ENCODE measurements at regions not wholly inside any gene's neighbourhood (a gene's known extent, or its start where the extent isn't known, plus 50 kb on each side); places are given as distances from the start of the nearest gene placed in this dataset.

GRCh38 chr9:82673919-82674318 is 389.0 kb downstream of the RASEF start:
- no peak for DNase-seq

- no peak for DNase-seq
Observed at GRCh38 chr9:82675102-82675501, 387.8 kb downstream of the RASEF start.

GRCh38 chr9:82675605-82676004 is 387.3 kb downstream of the RASEF start:
- DNase-seq: no peak

GRCh38 chr9:82677086-82677485 is 385.9 kb downstream of the RASEF start:
- DNase-seq: no peak

- DNase-seq: no peak
Observed at GRCh38 chr9:82679472-82679871, 383.5 kb downstream of the RASEF start.

GRCh38 chr9:82680179-82680935 is 382.6 kb downstream of the RASEF start:
- no peak for DNase-seq

GRCh38 chr9:82681809-82682208 is 381.1 kb downstream of the RASEF start:
- DNase-seq: no peak

- no peak for DNase-seq
Observed at GRCh38 chr9:82682431-82682830, 380.5 kb downstream of the RASEF start.

- DNase-seq: no peak
Observed at GRCh38 chr9:82695704-82696103, 367.2 kb downstream of the RASEF start.

- DNase-seq: no peak
Observed at GRCh38 chr9:82706786-82707185, 356.2 kb downstream of the RASEF start.

- DNase-seq: no peak
Observed at GRCh38 chr9:82716821-82717220, 346.1 kb downstream of the RASEF start.

GRCh38 chr9:82720515-82720914 is 342.4 kb downstream of the RASEF start:
- DNase-seq: no peak

- DNase-seq: no peak
Observed at GRCh38 chr9:82721593-82721992, 341.3 kb downstream of the RASEF start.

- no peak for DNase-seq
Observed at GRCh38 chr9:82722051-82722450, 340.9 kb downstream of the RASEF start.

- no peak for DNase-seq
Observed at GRCh38 chr9:82722561-82722960, 340.4 kb downstream of the RASEF start.

- DNase-seq: no peak
Observed at GRCh38 chr9:82726424-82727276, 336.3 kb downstream of the RASEF start.

GRCh38 chr9:82729141-82729540 is 333.8 kb downstream of the RASEF start:
- DNase-seq: no peak

- no peak for DNase-seq
Observed at GRCh38 chr9:82729991-82730589, 332.9 kb downstream of the RASEF start.

- DNase-seq: no peak
Observed at GRCh38 chr9:82732928-82733327, 330.0 kb downstream of the RASEF start.

- no peak for DNase-seq
Observed at GRCh38 chr9:82736126-82736525, 326.8 kb downstream of the RASEF start.

GRCh38 chr9:82736701-82737100 is 326.2 kb downstream of the RASEF start:
- DNase-seq: no peak

- no peak for DNase-seq
Observed at GRCh38 chr9:82745919-82746318, 317.0 kb downstream of the RASEF start.

GRCh38 chr9:82750411-82750913 is 312.5 kb downstream of the RASEF start:
- DNase-seq: no peak

GRCh38 chr9:82757924-82758323 is 305.0 kb downstream of the RASEF start:
- DNase-seq: no peak

Data from CD4-positive, alpha-beta T cell treated with Interleukin-10 for 1 hour (primary cell).